C4-2B (cell line): ENCODE measurements at regions not wholly inside any gene's neighbourhood (a gene's known extent, or its start where the extent isn't known, plus 50 kb on each side); places are given as distances from the start of the nearest gene placed in this dataset.

Experiments used
- CTCF ChIP-seq: fragments of 450-650 bp; conservative IDR thresholded peaks from 2 replicates; pipeline ENCODE4 v1.5.1; 2017; ENCODE audit warnings: mild to moderate bottlenecking
- ZFX ChIP-seq: fragments of 450-650 bp; IDR thresholded peaks from 2 replicates; pipeline ENCODE4 v1.6.1; 2017

- no peak for TF ChIP-seq CTCF
- TF ChIP-seq ZFX = no peak
These were observed 175.1 kb downstream of the SOX9 start for GRCh38 chr17:72295916-72296315.
